Psoas muscle (tissue), 7 donors: ENCODE measurements at regions not wholly inside any gene's neighbourhood (a gene's known extent, or its start where the extent isn't known, plus 50 kb on each side); places are given as distances from the start of the nearest gene placed in this dataset.
"Not testable (repeated sequence)": the region's sequence is repeated elsewhere in the genome, so short reads cannot be mapped to it uniquely, and the experiment has no call there.

Experiments used
- ATAC-seq, 4 donors: fragments of 200-7000 bp; cut with Tn5 transposase; one replicate each; pipeline ENCODE4 v1.9.1; 2020; ENCODE audit warnings: moderate library complexity in 3 of 4, mild to moderate bottlenecking in 2 of 4
- DNase-seq, 2 donors: peaks; one replicate each; pipeline ENCODE4 v3.0.0-alpha.2; 2020
- H3K27ac ChIP-seq: fragments of 200-600 bp; one replicate; pipeline ENCODE4 v1.8.0; 2022
- H3K27me3 ChIP-seq, 3 donors: fragments of 200-600 bp in 1 of 3; one replicate each; pipeline versions ENCODE4 v1.6.1 to v1.8.0; 2013 to 2022; ENCODE audit warnings: low read length in 2 of 3, mild to moderate bottlenecking in 2 of 3, moderate library complexity in 1 of 3; ENCODE audit not compliant: insufficient read depth in 3 of 3
- H3K36me3 ChIP-seq, 2 donors: fragments of 200-600 bp in 1 of 2; one replicate each; pipeline versions ENCODE4 v1.6.1 to v1.8.0; 2013 to 2022; ENCODE audit warnings: low read depth in 1 of 2, mild to moderate bottlenecking in 1 of 2, moderate library complexity in 1 of 2; ENCODE audit not compliant: insufficient read depth in 1 of 2
- H3K4me1 ChIP-seq: fragments of 200-600 bp; one replicate; pipeline ENCODE4 v1.8.0; 2022
- H3K4me3 ChIP-seq: fragments of 200-600 bp; one replicate; pipeline ENCODE4 v1.8.0; 2022; ENCODE audit warnings: mild to moderate bottlenecking
- H3K9me3 ChIP-seq: fragments of 200-600 bp; one replicate; pipeline ENCODE4 v1.8.0; 2022
- WGBS, 3 donors: extraction: QIAGEN DNeasy Blood & Tissue Kit; methylation state at CpG; one replicate each; pipeline versions ENCODE4 v1.1.6 to v1.1.7; 2013; 5-methylcytosine and 5-hydroxymethylcytosine counted together
- intact Hi-C, 2 donors: fragments of 100-400 bp; cut with DNase I; formaldehyde crosslinking; loops; one replicate each; pipeline versions ENCODE4 v1.11.0 to v1.14.2; 2022
- TF ChIP-seq, protein P1 (sequence below): fragments of 200-600 bp; IDR thresholded peaks from one replicate; pipeline ENCODE4 v1.8.0; 2022; ENCODE audit warnings: antibody characterized with exemption
- donor health status: healthy with polysubstance abuse.
- donor health status: DM: no; HTN: no; CAD: no; lungs with moderate emphysema.
- donor health status: Bipolar disorder and iron deficiency.
- donor health status: healthy.
- donor health status: DM: yes; HTN: yes; CAD: no.
- donor health status: DM: no; HTN: no; CAD: no.
- donor health status: DM: yes; HTN: yes; CAD: no.

GRCh38 chr2:117019357-117019756, 795.1 kb upstream of the DDX18 start:
- DNase-seq: no peak
- no peaks in the 10 kb centered on the region for H3K4me1 ChIP-seq
- no peak overlapping the region for H3K27ac ChIP-seq
- no peaks in the 10 kb centered on the region for H3K9me3 ChIP-seq
- intact Hi-C loops: no loop called here
- no peak overlapping the region for H3K4me3 ChIP-seq
- no peaks in the 10 kb centered on the region for H3K27me3 ChIP-seq
- no peak for ATAC-seq
- TF ChIP-seq, protein P1, sequence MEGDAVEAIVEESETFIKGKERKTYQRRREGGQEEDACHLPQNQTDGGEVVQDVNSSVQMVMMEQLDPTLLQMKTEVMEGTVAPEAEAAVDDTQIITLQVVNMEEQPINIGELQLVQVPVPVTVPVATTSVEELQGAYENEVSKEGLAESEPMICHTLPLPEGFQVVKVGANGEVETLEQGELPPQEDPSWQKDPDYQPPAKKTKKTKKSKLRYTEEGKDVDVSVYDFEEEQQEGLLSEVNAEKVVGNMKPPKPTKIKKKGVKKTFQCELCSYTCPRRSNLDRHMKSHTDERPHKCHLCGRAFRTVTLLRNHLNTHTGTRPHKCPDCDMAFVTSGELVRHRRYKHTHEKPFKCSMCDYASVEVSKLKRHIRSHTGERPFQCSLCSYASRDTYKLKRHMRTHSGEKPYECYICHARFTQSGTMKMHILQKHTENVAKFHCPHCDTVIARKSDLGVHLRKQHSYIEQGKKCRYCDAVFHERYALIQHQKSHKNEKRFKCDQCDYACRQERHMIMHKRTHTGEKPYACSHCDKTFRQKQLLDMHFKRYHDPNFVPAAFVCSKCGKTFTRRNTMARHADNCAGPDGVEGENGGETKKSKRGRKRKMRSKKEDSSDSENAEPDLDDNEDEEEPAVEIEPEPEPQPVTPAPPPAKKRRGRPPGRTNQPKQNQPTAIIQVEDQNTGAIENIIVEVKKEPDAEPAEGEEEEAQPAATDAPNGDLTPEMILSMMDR: no peak
- WGBS, 3 donors: 79 to 89% (median 88%) methylated on average over 1 of the region's 1 CpG
- no peaks in the 10 kb centered on the region for H3K36me3 ChIP-seq

- no peak overlapping the region for H3K4me3 ChIP-seq
- TF ChIP-seq, protein P1: no peak
- no peaks in the 10 kb centered on the region for H3K27me3 ChIP-seq
- ATAC-seq (no peak), DNase-seq (no peak)
- no peaks in the 10 kb centered on the region for H3K4me1 ChIP-seq
- H3K9me3 ChIP-seq: no peaks in the 10 kb centered on the region
- no peak overlapping the region for H3K27ac ChIP-seq
- 81 to 92% (median 84%) methylated on average over 6 of the region's 6 CpGs for WGBS, 3 donors
- intact Hi-C loops: no loop called here
- H3K36me3 ChIP-seq: no peaks in the 10 kb centered on the region
These were observed 786.8 kb upstream of the DDX18 start for GRCh38 chr2:117027646-117028045.

DNA sequence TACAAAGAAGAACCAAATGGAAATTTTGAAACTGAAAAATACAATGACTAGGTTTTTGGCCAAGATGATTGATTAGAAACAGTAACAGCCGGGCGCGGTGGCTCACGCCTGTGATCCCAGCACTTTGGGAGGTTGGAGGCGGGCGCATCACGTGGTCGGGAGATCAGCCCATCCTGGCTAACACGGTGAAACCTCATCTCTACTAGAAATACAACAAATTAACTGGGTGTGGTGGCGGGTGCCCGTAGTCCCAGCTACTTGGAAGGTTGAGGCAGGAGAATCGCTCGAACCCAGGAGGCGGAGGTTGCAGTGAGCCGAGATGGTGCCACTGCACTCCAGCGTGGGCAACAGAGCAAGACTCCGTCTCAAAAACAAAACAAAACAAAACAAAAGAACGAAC, 785.8 kb upstream of the DDX18 start:
- intact Hi-C loops, DNase-seq, H3K27ac ChIP-seq, ATAC-seq, H3K27me3 ChIP-seq, H3K36me3 ChIP-seq, H3K4me1 ChIP-seq, H3K4me3 ChIP-seq, H3K9me3 ChIP-seq: not testable (repeated sequence)
- WGBS, 3 donors: 90 to 94% (median 93%) methylated on average over 18 of the region's 18 CpGs

- TF ChIP-seq, protein P1: no peak
- Histone ChIP-seq H3K9me3 (no peaks in the 10 kb centered on the region), H3K27ac (no peak overlapping the region), H3K4me3 (no peak overlapping the region), H3K36me3 (no peaks in the 10 kb centered on the region), H3K4me1 (no peaks in the 10 kb centered on the region), H3K27me3 (no peaks in the 10 kb centered on the region)
- DNase-seq (no peak), ATAC-seq (no peak)
- WGBS, 3 donors: 83 to 85% (median 84%) methylated on average over 59 of the region's 59 CpGs
- intact Hi-C loops: no loop called here
These were observed 758.8 kb upstream of the DDX18 start for GRCh38 chr2:117055499-117056375.

- 84 to 94% (median 90%) methylated on average over 4 of the region's 4 CpGs for WGBS, 3 donors
- DNase-seq (no peak), ATAC-seq (no peak)
- H3K27ac ChIP-seq: no peak overlapping the region
- no peaks in the 10 kb centered on the region for H3K4me1 ChIP-seq
- no peaks in the 10 kb centered on the region for H3K36me3 ChIP-seq
- TF ChIP-seq, protein P1: no peak
- no peaks in the 10 kb centered on the region for H3K9me3 ChIP-seq
- no peak overlapping the region for H3K4me3 ChIP-seq
- H3K27me3 ChIP-seq: no peaks in the 10 kb centered on the region
- intact Hi-C loops: no loop called here
These were observed 758.1 kb upstream of the DDX18 start for GRCh38 chr2:117056376-117056748.
